Erythroblast (primary cell): ENCODE measurements at regions not wholly inside any gene's neighbourhood (a gene's known extent, or its start where the extent isn't known, plus 50 kb on each side); places are given as distances from the start of the nearest gene placed in this dataset.

Source experiments
- GATA1 ChIP-seq: IDR thresholded peaks from 2 replicates; pipeline ENCODE4 v1.6.1; 2011; ENCODE audit warnings: low read depth, mild to moderate bottlenecking, control low read depth, low read length, moderate library complexity
- POLR2A ChIP-seq: IDR thresholded peaks from 2 replicates; pipeline ENCODE4 v1.6.1; 2011; ENCODE audit warnings: mild to moderate bottlenecking, low read length

DNA sequence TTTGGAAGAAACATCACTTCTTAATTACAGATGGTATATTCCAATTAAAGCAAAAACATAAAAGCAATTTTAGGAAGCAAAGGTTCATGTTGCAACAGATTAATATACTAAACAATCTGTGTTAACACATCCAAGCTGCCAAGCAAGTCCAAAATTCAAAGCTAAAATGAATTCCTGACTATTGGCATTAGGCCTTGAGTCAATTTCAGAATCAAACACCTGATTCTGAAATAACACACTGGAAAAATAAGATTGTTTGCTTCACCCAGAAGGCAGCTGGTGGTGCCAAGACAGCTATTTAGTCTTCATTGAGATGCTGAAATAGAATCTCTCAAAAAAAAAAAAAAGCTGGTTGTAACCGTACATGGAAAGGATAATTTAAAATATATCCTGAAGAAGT is 465.6 kb downstream of the SOCS6 start:
- TF ChIP-seq POLR2A = no peak
- TF ChIP-seq GATA1 = no peak
